GM15510 (cell line): ENCODE measurements at regions not wholly inside any gene's neighbourhood (a gene's known extent, or its start where the extent isn't known, plus 50 kb on each side); places are given as distances from the start of the nearest gene placed in this dataset.

Experiments
- POLR2A ChIP-seq: IDR thresholded peaks from 3 replicates; pipeline ENCODE4 v1.6.1; 2011; ENCODE audit warnings: borderline replicate concordance; ENCODE audit not compliant: insufficient read length; ENCODE audit errors: extremely low read depth

DNA sequence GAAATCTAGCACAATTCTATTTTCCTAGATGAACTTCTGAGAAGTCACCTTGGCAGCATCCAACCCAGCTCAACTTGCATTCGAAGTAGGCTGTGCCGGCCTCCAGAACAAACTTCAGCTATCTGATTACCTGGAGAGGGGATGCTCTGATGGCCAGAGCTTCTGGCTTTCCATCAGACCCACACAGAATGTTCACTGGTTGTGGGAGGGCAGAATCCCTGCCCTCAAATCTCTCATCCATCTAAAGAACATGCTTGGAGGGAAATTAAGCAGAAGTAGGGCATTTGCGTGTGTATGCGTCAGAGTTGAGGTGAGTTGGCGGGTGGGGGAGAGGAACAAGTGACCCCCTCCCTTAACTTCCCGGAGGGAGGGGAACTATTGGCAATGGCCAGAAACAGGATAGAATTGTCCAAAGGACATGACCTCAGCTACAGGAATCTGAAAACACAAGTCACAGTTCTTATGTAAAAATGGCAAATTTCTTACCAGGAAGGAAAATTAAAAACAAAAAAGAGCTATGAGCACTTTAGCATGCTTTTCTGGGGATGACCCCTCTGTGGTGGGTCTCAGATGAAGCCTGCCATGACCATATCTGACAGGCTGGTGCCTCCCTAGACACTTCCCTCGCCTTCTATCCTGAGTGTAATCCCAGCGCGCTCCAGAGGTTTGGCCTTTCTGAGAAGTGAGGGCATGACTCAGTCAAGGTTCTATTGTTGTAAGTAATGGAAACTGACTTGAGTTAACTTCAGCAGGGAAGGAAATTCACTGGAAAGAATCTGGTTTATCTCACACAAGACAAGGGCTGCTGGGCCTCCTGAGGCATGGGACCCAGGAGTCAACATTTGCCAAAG is 278.8 kb downstream of the RPS24 start:
- no peak for TF ChIP-seq POLR2A

- TF ChIP-seq POLR2A: no peak
Observed at GRCh38 chr10:78313048-78313381, 279.4 kb downstream of the RPS24 start.

DNA sequence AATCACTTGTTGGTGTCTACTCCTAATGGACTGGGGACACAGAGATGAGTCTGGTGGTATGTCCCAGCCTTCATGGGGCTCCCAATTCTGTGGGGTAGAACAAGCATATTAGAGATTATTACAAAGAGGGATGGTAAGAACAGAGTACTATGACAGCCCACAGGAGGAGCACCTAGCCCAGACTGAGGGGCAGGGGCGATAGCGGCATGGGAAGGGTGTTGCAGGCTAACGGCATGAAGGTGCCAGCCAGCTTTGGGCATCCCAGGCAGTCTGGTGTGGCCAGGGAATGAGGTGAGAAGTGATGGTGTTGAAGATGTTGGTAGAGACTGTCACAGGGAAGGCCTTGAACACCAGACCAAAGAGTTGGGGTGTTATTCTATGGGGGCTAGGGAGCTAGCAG is 280.0 kb downstream of the RPS24 start:
- TF ChIP-seq POLR2A: no peak

DNA sequence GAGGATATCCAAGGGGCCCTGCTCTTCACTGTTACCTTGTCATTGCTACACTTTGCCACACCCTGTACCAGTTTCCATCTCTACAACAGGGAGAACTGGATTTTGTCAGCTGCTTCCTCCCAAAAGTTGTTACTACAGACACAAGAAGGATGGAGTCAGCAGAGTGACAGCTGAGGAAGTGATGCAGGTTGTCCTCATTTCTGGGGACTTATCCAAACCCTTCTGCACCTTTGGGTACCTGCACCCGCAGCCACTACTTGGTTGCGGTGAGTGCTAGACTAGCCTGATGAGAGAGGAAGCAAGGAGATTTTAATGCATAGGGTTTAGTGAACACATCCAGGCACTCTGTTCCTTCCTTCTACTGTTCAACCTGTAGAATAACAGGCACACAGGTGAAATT is 281.0 kb downstream of the RPS24 start:
- TF ChIP-seq POLR2A: no peak

DNA sequence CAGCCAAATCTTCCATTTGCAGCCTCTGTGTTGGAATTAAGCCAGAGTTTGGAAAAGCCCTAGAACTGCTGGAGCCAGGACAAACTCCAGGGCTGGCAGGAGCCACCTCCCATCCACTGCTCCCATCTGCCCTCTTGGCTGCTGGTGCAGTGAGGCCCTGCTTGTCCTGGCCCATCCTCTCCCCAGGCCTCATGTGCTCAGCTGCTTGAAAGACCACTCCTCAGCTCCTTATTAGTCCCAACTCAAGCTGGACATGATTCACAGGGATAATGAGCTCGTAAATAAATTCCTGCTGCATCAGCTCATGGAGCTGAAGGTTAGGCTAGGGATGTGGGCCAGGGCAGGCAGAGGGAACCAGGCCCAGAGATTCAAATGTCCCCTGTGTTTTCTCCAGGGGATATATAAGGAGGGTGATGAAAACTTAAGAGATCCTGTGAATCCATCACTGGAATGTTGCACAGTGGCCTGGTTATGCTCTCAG is 282.8 kb downstream of the RPS24 start:
- TF ChIP-seq POLR2A: no peak

- TF ChIP-seq POLR2A: no peak
Observed at GRCh38 chr10:78318305-78318704, 284.6 kb downstream of the RPS24 start.

GRCh38 chr10:78319371-78319770 is 285.7 kb downstream of the RPS24 start:
- TF ChIP-seq POLR2A: no peak

DNA sequence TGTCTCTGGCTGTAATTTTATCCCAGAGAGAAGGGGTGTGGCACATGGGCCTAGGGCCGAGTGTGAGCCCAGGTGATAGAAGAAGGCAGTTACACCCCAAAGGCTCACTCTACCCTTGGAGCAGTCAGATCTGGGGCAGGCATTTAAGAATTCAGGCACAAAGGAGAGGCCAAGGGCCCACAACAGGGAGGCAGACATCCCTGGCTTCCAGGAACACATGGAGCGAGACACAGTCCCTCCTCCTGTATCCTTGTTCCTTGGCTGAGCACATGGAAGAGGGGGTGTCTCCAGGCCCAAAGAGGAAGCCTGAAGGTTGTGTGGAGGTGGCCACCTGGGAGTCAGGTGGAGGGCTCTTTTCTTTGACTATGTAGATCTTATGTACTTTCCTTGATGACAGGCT is 286.2 kb downstream of the RPS24 start:
- no peak for TF ChIP-seq POLR2A

DNA sequence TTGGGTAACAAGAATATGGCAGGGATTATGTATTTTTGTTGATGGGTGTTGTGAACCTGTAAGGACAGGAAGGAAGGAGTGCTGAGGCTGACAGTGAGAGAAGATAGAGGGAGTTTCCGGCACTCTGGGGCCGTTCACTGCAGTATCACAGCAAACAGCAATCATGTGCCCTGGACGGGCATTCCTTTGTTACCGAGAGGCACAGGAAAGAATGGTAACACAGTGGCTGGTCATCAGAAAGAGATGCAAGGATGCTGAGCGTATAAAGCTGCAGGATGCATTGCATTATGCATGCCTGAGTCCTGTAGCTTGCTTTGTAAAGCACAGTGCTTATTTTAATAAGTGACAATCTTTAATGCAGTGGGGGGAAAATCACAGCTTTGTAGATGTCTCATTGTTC is 286.8 kb downstream of the RPS24 start:
- no peak for TF ChIP-seq POLR2A

- no peak for TF ChIP-seq POLR2A
Observed at GRCh38 chr10:78321000-78321399, 287.3 kb downstream of the RPS24 start.

- no peak for TF ChIP-seq POLR2A
Observed at GRCh38 chr10:78321500-78321899, 287.8 kb downstream of the RPS24 start.

- TF ChIP-seq POLR2A: no peak
Observed at GRCh38 chr10:78326372-78326771, 292.7 kb downstream of the RPS24 start.

DNA sequence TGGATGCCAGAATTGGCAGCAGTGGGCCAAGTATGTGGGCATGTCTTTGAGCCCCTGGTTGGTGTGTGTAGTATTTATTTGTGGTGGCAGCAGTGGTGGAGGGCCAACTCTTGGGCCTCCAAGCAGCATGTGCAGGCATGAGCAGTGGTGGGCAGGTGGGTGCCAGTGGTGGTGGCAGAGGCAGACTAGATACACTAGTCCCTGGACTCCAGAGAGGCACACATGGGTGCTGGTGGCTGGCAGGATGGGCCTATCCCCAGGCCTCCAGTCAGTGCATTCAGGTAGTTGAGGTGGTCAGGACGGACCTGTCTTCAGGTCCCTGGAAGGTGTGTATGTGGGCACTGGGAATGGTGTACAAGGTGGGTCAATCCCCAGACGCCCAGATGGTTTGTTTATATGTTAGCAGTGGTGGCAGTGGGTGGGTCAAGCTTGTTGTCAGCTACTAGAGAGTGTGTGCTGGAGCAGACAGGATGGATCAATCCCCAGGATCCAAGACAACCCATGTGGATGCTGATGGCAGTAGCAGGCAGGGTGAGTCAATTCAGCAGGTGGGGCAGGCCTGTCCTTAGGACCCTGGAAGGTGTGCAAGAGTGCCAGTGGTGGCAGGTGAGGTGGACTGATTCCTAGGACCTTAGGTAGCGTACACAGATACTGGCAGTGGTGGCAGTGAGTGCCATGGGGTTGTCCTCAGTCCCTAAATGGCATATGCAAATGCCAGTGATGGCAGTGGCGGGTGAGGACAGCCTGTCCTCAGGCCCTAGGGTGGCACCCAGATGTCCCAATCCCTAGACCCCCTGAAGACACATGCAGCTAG is 294.3 kb downstream of the RPS24 start:
- TF ChIP-seq POLR2A: no peak

GRCh38 chr10:78328592-78329404 is 295.1 kb downstream of the RPS24 start:
- TF ChIP-seq POLR2A: no peak

- TF ChIP-seq POLR2A: no peak
Observed at GRCh38 chr10:78330884-78331283, 297.2 kb downstream of the RPS24 start.

GRCh38 chr10:78331391-78331922 is 297.8 kb downstream of the RPS24 start:
- no peak for TF ChIP-seq POLR2A

GRCh38 chr10:78332012-78332411 is 298.3 kb downstream of the RPS24 start:
- TF ChIP-seq POLR2A: no peak
